Nephron (organoid): ENCODE measurements at regions not wholly inside any gene's neighbourhood (a gene's known extent, or its start where the extent isn't known, plus 50 kb on each side); places are given as distances from the start of the nearest gene placed in this dataset.

Source experiments
- H3K27ac Mint-ChIP-seq, 3 experiments: 2 replicates each; pipeline ENCODE4 v1.8.0; 2020; ENCODE audit warnings: mixed read lengths in 3 of 3, mild to moderate bottlenecking in 2 of 3, moderate library complexity in 1 of 3
- H3K27me3 Mint-ChIP-seq: 2 replicates; pipeline ENCODE4 v1.8.0; 2021; ENCODE audit warnings: low read depth, mild to moderate bottlenecking, moderate library complexity, mixed read lengths
- H3K36me3 Mint-ChIP-seq: 2 replicates; pipeline ENCODE4 v1.8.0; 2020; ENCODE audit warnings: low read depth, mixed read lengths
- H3K4me1 Mint-ChIP-seq: 2 replicates; pipeline ENCODE4 v1.8.0; 2020; ENCODE audit warnings: mixed read lengths
- H3K4me3 Mint-ChIP-seq, 3 experiments: 2 replicates each; pipeline ENCODE4 v1.8.0; 2020; ENCODE audit warnings: mild to moderate bottlenecking in 3 of 3, mixed read lengths in 3 of 3, moderate library complexity in 2 of 3
- H3K9me3 Mint-ChIP-seq: 2 replicates; pipeline ENCODE4 v1.8.0; 2020; ENCODE audit warnings: mixed read lengths
- TF ChIP-seq, protein P1 (sequence below), 3 experiments: fragments of 200-600 bp; sonication (generic); IDR thresholded peaks; one replicate each; pipeline ENCODE4 v1.5.0; 2021; ENCODE audit warnings: antibody characterized with exemption in 3 of 3; ENCODE audit not compliant: unreplicated experiment in 3 of 3

DNA sequence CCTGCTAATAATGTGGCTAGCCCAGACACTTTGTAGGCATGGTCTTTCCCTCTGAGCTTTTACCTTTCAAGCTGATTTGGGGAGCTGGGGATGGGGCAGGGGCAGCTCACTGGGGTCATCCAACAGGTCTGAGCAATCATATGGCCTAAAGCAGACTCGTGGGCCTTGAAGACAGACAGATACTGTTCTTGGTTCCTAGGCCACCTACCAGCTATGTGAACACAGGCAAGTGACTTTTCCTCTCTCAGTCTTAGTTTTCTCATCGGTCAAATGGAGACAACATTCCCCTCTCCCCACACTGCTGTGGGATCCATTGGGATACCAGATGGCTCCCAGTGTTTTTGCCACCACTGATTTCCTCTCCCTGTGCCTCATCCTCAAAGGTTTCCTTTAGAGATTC, 181.8 kb downstream of the RRAGC start:
- Mint-ChIP-seq H3K4me1 (no peaks in the 10 kb centered on the region), H3K4me3 (no peak overlapping the region), H3K9me3 (no peaks in the 10 kb centered on the region), H3K36me3 (no peaks in the 10 kb centered on the region), H3K27ac (no peak overlapping the region), H3K27me3 (peaks cover 30% of the 10 kb centered on the region)
- TF ChIP-seq, protein P1, sequence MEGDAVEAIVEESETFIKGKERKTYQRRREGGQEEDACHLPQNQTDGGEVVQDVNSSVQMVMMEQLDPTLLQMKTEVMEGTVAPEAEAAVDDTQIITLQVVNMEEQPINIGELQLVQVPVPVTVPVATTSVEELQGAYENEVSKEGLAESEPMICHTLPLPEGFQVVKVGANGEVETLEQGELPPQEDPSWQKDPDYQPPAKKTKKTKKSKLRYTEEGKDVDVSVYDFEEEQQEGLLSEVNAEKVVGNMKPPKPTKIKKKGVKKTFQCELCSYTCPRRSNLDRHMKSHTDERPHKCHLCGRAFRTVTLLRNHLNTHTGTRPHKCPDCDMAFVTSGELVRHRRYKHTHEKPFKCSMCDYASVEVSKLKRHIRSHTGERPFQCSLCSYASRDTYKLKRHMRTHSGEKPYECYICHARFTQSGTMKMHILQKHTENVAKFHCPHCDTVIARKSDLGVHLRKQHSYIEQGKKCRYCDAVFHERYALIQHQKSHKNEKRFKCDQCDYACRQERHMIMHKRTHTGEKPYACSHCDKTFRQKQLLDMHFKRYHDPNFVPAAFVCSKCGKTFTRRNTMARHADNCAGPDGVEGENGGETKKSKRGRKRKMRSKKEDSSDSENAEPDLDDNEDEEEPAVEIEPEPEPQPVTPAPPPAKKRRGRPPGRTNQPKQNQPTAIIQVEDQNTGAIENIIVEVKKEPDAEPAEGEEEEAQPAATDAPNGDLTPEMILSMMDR (IDR thresholded peaks at IDR 0.05; ENCODE audit: unreplicated experiment in 3 of 3) = no peak

DNA sequence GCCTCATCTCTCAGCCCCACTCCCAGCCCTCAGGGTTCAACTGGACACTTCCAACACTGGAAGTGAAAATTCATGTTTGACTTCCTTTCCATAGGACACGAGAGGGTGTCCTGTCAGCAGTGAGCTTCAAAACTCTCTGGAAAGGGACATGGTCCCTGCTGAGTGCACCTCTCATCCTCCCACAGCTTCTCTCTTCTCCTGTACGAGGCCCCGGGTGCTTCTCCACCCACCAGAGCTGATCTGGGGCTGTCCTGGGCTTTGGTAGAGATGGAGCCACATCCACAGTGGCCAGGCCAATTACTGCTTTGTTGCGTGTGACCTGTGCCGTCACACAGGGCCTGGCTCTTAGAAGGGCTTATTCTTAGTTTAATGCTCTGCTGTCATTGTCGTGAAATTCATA, 182.3 kb downstream of the RRAGC start:
- TF ChIP-seq, protein P1 (IDR thresholded peaks at IDR 0.05; ENCODE audit: unreplicated experiment in 3 of 3) = no peak
- no peak overlapping the region for H3K4me3 Mint-ChIP-seq
- H3K27me3 Mint-ChIP-seq = peaks cover 31% of the 10 kb centered on the region
- H3K36me3 Mint-ChIP-seq = no peaks in the 10 kb centered on the region
- H3K27ac Mint-ChIP-seq = no peak overlapping the region
- no peaks in the 10 kb centered on the region for H3K4me1 Mint-ChIP-seq
- no peaks in the 10 kb centered on the region for H3K9me3 Mint-ChIP-seq

DNA sequence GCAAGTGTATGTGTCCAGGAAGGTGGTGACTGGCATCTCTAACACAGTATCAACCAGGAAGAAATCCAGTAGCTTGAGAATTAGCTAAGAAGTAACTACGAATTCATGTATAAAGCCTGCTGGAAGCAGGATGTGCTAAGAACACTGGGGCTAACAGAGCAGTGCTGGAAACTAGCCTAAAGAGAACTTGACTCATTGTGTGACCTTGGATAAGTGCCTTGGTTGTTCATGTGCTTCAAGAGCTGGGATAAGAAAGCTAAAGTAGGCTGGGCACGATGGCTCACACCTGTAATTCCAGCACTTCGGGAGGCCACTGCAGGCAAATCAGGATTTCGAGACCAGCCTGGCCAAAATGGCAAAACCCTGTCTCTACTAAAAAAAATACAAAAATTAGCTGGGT, 186.9 kb downstream of the RRAGC start:
- no peaks in the 10 kb centered on the region for H3K9me3 Mint-ChIP-seq
- no peak overlapping the region for H3K4me3 Mint-ChIP-seq
- TF ChIP-seq, protein P1 (IDR thresholded peaks at IDR 0.05; ENCODE audit: unreplicated experiment in 3 of 3) = no peak
- H3K36me3 Mint-ChIP-seq = no peaks in the 10 kb centered on the region
- no peaks in the 10 kb centered on the region for H3K4me1 Mint-ChIP-seq
- H3K27me3 Mint-ChIP-seq = peaks cover 52% of the 10 kb centered on the region
- H3K27ac Mint-ChIP-seq = no peak overlapping the region

DNA sequence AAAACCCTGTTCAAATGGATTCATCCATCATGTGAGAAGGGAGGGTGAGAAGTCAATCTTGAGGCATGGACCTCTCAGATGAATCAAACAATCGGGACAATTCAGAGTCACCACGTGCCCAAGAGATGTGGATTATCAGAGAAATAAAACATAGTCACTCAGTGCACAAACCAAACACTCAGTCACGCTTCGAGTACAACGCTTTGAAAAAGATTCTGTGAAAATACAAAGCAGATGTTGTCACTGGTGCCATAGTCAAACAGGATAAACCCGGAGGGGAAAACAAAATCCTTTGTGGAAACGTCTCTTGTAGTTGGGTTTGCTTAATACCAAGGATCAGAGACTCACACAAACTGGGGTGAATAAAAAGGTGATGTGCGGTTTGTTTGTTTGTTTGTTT, 188.4 kb downstream of the RRAGC start:
- Mint-ChIP-seq H3K27ac (no peak overlapping the region), H3K4me1 (no peaks in the 10 kb centered on the region), H3K4me3 (no peak overlapping the region), H3K36me3 (no peaks in the 10 kb centered on the region), H3K27me3 (peaks cover 54% of the 10 kb centered on the region), H3K9me3 (peaks cover 3% of the 10 kb centered on the region)
- TF ChIP-seq, protein P1 (IDR thresholded peaks at IDR 0.05; ENCODE audit: unreplicated experiment in 3 of 3) = no peak

DNA sequence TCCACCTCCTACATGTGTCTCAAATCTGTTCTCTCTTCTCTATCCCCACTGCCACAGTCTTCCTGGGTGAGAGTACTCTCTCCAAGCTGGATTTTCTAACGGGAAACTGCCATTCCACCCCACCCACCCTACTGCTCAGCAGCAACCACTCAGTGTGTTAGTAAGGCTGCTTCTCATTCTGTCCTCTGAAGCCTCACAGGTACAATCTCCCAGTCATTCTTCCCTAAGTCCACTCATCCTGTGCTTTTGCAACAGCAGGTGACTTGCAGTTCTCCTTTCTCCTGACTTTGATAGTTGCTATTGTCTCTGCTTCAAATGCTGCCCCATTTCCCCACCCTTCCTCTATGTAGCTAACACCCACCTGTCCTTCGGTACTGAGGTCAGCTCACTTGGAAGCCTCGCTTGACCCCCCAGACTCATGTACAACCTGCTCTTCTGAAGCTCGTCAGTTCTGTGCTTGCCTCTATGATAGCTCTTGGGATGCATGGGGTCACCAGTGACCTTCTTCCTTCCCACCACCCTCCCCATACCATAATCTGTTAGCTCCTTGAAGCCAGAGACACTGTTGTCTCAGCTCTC, 188.9 kb downstream of the RRAGC start:
- Mint-ChIP-seq H3K4me3 (no peak overlapping the region), H3K27me3 (peaks cover 54% of the 10 kb centered on the region), H3K9me3 (peaks cover 3% of the 10 kb centered on the region), H3K4me1 (no peaks in the 10 kb centered on the region), H3K36me3 (no peaks in the 10 kb centered on the region), H3K27ac (no peak overlapping the region)
- TF ChIP-seq, protein P1 (IDR thresholded peaks at IDR 0.05; ENCODE audit: unreplicated experiment in 3 of 3) = no peak

DNA sequence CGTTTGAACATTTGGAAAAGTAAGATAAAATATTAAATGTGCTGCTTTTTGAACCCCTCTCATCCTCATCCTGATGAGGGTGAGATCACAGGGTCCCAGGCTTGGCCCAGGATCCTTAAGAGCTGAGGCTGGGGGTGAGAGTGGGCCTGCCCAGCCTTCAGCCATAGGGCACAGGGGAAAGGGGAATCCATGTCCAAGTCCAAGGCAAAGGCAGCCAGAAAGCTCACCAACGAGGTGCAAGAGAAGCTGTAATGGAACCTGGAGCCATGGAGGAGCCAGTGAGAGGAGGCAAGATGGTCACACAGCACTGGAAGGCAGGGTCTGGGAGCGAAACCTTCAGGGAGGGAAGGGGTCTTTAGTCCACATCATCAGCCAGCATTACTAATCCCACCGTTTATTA, 191.9 kb downstream of the RRAGC start:
- Mint-ChIP-seq H3K4me3 (no peak overlapping the region), H3K27ac (no peak overlapping the region), H3K36me3 (no peaks in the 10 kb centered on the region), H3K9me3 (peaks cover 11% of the 10 kb centered on the region), H3K4me1 (no peaks in the 10 kb centered on the region), H3K27me3 (peaks cover 49% of the 10 kb centered on the region)
- TF ChIP-seq, protein P1 (IDR thresholded peaks at IDR 0.05; ENCODE audit: unreplicated experiment in 3 of 3) = no peak
